Renal cortical epithelial cell (primary cell): ENCODE measurements at regions not wholly inside any gene's neighbourhood (a gene's known extent, or its start where the extent isn't known, plus 50 kb on each side); places are given as distances from the start of the nearest gene placed in this dataset.
"Not testable (repeated sequence)": the region's sequence is repeated elsewhere in the genome, so short reads cannot be mapped to it uniquely, and the experiment has no call there.

Source experiments
- DNase-seq: peaks from one replicate; pipeline ENCODE4 v3.0.0-alpha.2; 2011; ENCODE audit warnings: low read depth

DNA sequence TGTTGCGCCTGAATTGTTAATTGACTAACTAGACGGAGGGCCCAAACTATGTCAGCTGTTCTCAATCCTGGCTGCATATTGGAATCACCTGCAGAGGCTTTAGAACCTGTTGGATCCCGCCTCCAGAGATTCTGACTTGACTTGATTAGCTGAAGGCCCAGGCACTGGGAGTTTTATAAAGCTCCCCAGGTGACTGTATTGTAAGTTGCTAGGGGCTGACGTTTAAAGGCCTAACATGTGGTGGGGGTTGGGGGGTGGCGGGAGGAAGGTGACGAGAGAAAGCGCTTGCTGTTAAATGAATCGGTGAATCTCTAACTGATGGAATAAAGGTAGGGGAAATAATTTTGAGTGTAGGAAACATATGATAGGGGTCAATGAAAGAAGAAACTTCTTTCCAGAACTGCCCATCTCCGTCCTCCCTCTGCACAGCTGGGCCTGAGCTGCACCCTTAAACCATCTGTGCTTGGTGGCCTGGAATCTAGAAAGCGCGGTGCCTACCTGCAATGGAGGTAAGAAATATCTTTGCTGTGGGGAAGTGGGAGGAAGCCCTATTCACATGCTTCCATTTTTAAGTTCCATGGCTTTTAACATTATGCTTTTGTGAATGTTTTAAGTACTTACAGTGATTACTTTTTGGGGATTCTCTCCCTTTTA, 225.0 kb upstream of the FAM3C start:
- no peak for DNase-seq

- no peak for DNase-seq
Observed at GRCh38 chr7:121620206-121620605, 224.1 kb upstream of the FAM3C start.

DNA sequence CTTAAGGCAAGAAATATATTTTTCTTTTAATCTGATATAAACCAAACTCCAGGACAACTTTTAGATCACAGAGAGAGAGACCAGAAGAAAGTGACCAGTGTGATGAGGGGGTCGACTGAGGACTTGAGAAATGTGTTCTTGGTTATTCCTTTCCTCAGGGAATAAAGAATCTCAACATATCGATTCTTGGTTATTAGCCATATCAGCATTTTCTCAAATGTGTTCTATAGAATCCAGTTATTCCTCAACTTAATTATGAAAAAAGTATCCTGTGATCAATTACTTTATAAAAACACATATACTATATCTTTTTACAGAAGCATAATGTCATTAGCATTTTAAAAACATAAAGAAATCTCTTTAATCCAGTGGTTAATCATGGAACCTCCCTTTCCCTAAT, 222.1 kb upstream of the FAM3C start:
- DNase-seq, result no peak

DNA sequence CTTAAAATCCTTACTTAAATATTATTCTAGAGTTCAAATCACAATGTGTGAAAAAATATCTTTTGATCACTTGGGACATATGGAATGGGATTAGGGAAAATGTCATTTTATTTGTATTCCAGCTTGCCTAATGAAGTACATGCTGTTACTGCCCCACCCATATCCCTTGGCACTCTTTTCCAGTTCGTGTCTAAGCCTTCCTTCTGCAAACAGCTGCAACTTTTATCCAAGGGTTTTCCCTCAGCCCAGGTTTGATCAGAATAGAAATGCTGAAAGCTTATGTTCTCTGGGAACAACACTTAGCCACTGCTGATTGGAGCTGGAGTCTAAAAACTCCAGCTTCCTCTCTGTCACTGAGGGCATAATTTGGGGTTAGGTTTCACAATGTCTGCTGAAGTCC, 214.1 kb upstream of the FAM3C start:
- DNase-seq, result no peak

DNA sequence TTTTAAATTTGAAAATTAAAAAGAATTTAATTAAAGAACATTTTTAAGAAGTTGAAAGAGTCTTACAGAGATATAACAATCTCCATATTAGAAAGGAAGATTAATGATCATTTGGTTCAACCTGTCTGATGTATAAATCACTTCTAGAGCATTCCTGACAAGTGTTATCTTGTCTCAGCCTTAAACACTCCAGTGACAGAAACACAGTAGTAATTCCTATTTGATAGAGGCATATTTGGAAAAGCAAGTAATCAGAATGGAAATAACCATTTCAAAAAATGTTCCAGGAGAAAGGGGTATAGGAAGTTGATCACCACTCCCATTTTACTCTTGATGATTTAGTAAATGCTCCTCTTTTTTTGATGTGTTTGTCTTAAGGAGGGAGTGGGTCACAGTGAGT, 213.1 kb upstream of the FAM3C start:
- no peak for DNase-seq

- DNase-seq, result no peak
Observed at GRCh38 chr7:121608785-121609184, 212.7 kb upstream of the FAM3C start.

DNA sequence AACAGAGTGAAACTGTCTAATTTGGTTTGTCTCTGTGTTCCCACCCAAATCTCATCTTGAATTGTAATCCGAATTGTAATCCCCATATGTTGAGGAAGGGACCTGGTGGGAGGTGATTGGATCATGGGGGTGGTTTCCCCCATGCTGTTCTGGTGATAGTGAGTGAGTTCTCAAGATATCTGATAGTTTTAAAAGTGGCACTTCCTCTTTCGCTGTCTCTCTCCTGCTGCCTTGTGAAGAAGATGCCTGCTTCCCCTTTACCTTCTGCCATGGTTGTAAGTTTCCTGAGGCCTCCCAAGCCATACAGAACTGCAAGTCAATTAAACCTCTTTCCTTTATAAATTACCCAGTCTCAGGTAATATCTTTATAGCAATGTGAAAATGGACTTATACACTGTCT, 212.1 kb upstream of the FAM3C start:
- DNase-seq, result not testable (repeated sequence)

- DNase-seq, result no peak
Observed at GRCh38 chr7:121605317-121605680, 209.2 kb upstream of the FAM3C start.

DNA sequence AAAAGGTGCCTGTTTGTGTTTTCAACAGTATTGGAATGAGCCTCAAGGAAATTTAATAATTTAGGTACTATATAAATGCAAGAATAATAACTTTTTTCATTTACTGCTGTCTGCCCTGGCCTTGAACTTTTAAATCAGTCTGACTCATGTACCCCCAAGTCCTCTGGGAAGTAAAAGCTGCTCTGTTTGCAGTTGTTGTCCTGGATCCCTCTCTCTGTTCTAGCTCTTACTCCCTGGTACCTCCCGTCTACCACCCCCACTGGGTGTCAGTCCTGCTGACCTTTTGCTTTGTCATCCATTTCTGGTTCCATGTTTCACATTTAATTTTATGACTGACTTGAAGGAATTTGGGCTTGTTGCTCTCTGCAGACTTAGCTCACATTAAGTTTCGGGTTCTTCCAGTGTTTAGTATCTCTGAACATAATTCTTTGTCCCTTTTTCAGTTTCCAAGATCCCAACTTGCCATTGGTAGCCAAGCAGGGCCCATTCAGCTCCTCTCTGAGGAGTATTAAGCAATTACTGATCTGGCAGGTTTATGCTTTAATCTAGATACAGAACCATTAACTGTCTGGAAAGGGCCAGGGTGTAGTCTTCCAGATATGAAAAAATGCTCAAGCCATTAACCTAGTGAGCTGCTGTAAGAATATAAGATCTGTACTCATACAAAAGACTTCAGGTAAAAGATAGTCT, 208.7 kb upstream of the FAM3C start:
- peak; percentile 50 for DNase-seq

GRCh38 chr7:121603886-121604285, 207.8 kb upstream of the FAM3C start:
- DNase-seq, result no peak

- DNase-seq, result no peak
Observed at GRCh38 chr7:121599887-121600286, 203.8 kb upstream of the FAM3C start.

DNA sequence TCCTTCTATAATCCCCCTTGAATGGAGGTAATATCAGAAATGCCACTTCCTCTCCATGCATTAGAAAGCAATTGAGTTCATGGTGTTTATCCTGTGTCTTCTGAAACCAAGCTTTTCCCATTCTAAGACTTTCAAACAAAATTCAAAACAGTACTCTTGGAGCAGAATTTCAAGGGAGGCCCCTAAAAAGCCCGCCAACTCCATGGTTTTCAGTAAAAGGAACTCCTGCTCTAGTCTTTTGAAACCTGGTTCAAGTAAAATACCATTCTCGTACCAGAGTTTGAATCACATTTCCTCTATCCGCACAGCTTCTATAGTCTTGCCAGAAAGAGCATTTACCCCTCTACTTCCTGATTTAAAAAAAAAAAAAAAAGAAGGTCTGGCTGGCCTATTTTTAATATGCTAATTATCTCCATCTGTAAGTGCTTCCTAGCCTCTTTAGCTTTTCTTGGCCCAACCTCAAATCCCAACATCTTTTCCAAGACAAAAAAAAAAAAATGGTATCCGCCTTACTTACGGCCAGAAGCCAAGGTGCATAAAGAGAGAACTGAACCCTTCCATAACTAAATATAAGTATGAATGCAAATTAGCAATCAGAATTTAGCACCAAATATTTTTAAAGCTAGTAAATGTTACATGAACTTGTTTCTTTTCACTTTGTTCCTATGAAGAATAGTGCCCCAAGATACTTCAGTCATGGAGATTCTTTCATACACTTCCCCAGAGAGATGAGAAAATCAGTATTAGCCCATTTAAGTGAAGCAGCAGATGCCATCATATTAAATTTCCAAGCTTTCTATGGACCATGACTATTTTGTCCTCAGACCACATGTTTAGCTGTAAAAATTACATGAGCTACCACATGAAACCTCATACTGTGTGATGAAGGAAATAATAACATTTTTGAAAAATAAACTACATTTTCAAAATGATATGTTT, 199.9 kb upstream of the FAM3C start:
- DNase-seq, result no peak

GRCh38 chr7:121591926-121592325, 195.8 kb upstream of the FAM3C start:
- no peak for DNase-seq

- DNase-seq, result no peak
Observed at GRCh38 chr7:121587435-121587834, 191.3 kb upstream of the FAM3C start.

- DNase-seq, result no peak
Observed at GRCh38 chr7:121582258-121582657, 186.2 kb upstream of the FAM3C start.

DNA sequence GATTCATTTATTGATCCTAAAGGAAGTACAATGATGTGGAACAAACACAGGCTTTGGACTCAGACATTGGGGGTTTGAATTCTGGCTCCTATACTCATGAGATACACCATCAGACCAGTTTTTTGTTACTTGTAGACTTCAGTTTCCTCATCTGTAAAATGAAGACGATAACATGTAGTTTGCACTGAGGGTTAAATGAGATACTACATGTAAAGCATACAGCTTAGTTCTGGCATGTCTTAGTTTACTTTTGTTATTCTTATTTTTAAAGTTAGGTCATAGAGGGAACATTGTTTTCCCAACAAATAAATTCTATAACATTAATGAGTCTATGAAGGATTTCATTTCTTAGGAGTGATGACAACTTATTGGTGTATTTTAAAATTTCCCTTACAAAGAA, 183.5 kb upstream of the FAM3C start:
- no peak for DNase-seq

DNA sequence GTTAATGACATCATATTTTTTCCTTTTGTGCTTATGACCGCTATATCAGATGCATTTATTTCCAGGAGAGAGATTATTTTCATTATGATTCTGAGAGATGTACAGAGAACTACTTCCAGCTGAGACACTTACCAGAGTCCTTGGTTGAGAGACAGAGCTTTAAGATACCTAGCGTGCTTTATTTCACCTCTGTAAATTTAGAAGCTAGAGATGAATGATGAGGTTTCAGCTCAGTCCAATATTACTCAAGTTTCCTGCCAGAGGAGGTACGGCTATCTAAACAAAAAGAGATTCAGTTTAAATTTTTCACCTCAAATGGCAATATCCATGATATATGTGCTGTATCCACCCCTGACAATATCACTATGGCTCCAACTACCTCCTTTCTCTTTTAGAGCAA, 182.6 kb upstream of the FAM3C start:
- DNase-seq, result no peak

DNA sequence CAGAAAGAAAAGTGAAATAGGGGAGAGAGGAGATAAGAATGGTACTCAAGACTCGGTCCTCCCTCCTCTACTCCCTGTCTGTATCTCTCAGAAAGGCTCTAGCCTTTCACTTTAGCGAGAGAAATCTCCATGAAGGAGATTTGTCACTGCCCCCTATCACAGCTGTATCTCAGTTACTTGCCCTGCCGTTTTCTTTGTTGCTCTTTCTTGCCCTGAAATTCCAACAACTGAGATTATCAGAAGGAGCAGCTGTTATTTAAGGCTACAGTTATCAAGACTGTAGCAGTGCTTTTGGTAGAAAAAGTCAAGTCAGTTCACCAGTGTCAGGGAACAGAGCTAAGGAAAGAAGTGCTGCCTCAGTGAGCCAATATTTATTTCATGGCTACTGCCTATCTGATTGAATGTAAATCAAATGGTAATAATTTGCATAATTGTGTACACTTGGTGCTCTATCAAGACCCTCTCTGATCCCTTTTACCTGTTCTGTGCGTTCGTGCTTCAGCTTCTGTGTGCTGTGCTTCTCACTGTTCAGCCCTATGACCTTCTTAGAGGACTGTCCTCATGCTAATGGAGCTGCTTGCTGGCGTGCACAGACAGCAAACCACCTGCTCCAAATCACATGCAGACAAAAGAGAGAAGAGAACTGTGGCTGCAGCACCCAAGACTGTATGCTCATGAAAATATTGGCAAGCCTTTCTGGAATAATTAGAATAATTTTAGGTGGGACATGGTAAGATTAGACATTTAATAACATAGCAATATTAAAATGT, 180.2 kb upstream of the FAM3C start:
- DNase-seq, result no peak

DNA sequence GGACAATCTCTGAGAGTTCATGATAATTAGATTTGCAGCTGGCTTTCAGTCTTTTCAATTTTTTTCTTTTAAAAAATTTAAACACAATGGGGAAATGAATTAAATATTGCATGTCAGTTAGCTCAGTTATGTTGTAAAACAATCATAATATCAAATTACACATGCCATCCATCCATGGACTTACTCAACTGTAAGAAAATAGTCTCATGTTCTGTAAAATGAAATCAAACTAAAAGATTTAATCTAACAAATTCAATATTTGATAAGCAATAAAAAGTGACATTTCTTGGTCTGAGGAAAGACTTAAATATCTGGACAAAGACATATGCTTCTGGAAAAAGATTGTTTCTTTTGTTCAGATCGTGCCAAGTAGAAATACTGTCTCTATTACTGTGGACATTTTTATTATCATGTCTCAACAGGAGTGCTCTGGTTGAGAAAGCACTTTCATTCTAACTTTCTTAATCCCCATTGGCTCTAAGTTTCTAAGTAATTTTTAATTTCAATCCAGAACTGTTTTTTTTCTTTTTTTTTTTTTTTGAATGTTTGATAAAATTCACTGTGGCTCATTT, 179.2 kb upstream of the FAM3C start:
- no peak for DNase-seq

- no peak for DNase-seq
Observed at GRCh38 chr7:121574109-121574508, 178.0 kb upstream of the FAM3C start.

DNA sequence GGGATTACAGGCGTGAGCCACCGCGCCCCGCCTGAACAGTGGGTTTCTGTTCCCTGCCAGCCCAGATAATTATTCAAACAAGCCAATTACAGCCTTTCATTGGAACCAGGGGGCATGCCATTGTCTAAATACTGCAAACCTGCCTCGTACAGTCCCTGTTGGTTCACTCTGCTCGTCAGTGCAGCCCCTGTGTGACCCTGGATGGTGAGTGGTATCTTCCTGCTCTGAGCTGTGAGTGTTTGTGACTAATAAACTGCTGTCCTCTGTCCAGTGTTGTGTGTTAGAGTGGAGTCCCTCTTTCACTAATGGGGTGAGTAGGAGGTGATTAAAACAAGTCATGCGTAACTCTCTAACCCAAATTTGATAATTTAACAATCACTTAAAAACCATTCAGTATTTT, 176.5 kb upstream of the FAM3C start:
- DNase-seq, result peak; percentile 18

GRCh38 chr7:121570365-121570764, 174.3 kb upstream of the FAM3C start:
- DNase-seq, result no peak
